ENCODE measurements at regions not wholly inside any gene's neighbourhood (a gene's known extent, or its start where the extent isn't known, plus 50 kb on each side); places are given as distances from the start of the nearest gene placed in this dataset.
"Not testable (repeated sequence)": the region's sequence is repeated elsewhere in the genome, so short reads cannot be mapped to it uniquely, and the experiment has no call there.

DNA sequence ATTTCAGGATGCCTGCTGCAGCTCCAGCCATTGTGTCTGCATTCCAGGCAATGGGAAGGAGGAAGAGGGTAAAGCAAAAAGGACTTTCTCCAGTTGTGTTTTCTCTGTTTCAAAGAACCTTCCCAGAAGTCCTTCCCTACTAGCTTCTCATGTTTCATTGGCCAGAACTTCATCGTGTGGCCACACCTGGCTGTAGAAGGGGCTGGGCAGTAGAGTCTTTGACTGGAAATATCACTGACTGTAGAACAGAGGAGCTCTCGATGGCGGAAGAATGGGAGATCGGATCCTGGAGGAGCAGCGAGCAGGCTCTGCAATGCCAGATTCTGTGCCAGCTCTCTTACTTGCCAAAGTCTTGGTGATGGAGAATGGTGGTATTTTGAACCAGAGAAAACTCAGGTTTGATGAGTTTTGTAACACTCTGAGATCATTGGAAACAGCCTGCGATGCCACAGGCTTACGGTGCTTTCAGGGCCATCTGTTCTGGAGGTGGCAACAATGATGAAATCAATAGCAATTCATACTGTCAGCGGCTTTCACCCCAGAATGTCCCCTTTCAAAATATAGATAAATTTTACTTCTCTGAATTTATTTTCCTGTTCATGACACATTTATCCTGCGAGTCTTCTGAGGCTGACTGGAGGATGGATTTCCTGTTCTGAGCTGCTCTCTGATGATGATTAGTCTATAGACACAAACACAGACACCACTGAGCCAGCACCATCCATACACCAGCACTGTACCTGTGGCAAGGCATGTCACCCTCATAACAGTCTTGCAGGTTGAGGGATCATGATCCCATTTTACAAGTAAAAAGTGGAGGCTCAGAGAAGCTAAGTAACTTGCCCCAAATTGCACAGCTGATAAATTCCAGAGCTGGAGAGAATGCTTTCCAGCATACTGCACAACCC lies 204.2 kb downstream of the EMX2 start:
- no peak for DNase-seq

DNA sequence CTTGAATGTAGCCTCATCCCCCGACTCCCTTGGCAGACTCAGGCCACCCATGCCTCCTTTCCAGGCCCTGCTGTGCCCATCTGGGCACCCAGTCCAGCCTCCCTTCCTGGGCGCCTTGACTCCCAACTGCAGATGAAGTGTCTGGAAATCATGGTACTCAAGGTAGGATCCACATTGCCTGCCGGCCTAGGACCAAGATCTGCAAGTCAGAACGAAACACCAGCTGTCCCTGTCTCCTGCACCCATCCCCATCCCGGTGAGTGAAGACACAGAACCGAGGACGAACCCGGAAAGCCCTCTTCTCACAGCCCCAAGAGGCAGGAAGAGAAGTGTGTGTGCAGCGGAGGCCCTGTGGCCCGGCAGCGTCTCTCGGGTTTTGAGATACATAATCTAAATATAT lies 205.1 kb downstream of the EMX2 start:
- no peak for DNase-seq

DNA sequence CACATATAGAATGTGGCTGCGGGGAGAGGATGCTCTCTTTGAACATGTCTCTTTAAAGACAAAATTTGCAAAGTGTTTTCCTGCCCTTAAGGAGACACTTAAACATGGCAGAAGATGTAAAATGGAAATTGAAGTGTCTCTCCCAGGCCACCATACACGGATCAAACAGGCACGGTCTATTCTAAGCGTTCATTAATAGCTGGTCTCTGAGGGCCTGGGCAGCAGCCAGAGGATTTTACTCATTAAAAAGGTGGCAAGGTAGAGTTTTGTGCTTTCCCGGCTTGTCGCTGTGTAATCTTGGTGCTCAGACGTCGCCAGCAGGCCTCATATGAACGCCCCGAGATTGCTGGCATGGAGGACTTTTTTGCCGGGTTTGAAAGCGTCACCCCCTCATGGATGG lies 205.5 kb downstream of the EMX2 start:
- no peak for DNase-seq

DNA sequence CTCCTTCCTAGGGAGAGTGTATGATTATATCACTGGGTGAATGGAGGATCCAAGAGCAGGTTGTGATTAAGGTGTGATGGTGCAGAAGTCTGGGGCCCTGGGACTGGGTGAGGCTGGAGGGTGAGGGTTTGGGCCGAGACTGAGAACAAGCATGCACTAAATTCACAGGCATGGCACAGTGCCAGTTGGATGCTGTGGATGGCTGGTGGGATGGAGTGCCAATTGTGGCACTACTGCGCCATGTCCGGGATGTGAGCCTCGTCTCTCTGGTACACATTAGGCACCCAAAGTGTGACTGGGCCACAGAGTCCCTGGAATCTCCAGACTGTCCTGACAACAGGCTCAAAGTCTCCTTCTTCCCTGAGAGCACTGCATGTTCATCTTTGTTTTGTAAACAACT lies 208.1 kb downstream of the EMX2 start:
- DNase-seq = no peak

DNA sequence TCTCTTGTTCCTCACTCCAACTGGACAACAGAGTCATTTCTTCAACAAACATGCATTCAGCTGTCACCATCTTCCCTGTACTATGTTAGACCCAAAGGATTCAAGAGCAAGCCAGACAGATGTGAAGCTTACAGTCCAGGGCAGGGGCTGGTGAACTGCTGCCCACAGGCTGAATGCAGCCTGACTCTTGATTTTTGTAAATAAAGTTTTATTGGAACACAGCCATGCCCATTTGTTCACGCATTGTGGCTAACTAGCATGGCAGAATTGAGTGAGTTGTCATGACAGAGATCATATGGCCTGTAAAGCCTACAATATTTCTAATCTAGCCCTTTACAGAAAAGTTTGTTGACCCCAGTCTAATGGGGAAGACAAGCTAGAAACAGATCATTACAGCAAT lies 208.7 kb downstream of the EMX2 start:
- no peak for DNase-seq

DNA sequence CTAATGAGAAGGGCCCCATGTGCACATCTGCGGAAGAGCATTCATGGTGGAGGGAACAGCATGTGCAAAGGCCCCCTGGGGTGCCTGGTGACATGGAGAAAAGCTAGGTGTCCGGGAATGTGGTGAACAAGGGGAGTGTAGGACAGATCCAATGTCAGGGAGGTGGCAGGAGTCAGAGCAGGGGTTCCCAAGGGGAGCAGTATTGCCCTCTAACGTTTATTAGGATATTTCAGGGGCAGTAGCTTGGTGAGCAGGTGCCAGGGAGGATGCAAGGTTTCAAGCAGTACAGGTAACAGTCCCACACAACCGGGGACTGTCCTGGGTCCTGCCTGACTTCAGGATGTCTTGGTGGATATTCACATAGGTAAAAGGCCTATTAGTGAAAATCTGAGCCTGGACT lies 209.6 kb downstream of the EMX2 start:
- DNase-seq = no peak

DNA sequence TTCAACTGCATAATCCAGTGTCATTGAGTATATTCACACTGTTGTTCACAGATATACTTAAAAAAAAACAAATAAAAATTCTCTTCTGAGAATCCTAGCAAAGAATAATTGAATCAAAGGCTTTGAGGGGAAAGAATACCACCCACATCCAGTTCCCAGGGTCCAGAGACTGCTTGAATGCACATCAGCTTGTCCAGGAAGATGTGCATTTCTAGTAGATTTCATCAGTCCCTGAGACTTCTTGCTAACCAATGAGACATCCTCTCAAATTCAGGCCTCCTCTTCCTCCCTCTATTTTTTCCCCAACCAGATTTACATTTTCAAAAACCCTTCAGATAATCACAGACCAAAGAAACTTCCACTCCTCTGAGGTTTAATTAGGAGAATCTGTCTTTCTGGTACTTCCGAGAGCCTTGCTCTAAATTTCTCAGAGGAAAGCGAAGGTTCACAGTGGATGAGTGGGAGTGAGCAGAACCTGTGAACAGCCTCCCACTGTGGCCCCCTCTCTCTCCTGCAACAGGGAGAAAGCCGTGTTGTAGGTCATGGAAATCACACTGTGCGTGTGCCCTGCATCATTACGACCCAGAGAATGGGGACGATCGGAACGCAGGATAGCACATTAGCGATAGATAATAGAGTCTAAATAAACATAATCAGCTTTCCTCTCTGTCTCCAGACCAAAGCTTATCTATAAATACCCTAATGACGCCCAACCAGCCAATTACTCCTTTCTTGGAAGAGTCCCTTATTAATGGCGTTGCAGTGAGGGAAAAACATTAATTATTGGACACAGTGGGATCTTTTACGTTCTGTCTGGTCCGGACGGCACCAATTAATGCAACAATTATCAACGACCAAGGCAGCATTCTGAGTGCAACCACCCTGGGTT lies 212.5 kb downstream of the EMX2 start:
- DNase-seq = no peak

DNA sequence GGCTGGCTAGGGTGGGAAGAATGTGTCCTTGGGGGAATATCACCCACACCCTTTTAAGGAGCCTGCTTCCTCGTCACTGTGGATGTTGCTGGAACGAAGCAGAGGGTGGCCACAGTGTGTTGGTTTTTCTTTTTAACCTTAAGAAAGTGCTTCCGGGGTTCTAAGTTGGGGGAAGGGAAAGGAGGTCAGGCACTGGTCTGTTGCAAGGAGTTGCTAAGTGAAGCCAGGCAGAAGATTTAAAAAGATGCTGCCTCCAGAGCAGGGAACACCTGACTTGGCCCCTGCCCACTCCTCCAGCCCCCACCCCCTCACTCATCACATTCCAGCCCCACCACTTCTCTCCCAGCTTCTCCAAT lies 213.1 kb downstream of the EMX2 start:
- DNase-seq = no peak

DNA sequence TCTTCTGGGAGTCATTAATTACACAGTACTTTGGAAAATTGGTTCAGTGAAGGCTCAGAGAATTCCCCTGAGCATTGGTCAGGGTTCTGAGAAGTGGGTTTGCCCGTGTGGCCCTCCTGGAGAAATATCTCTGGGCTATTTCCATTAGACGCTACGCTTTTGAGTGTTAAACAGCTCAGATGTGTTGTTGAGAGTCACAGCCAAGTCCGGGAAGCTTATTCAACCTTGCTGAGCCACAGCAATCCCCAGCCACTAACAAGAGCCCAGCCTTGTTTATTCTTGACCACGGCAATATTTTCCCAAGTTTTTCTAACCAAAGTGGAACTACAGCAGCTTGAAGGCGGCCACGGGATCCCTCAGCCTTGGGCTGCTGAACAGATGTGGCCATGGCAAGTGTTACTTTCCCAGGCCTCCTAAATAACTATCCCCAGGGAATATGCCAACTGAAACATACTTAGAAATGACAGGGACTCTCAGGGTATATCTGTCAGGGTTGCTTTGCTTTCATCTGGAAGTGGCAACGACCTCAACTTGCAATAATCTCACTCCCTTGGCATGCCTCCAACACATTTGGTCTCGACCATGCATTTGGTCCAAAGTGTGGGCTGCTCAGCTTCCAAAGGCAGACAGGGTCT lies 214.7 kb downstream of the EMX2 start:
- DNase-seq = no peak

DNA sequence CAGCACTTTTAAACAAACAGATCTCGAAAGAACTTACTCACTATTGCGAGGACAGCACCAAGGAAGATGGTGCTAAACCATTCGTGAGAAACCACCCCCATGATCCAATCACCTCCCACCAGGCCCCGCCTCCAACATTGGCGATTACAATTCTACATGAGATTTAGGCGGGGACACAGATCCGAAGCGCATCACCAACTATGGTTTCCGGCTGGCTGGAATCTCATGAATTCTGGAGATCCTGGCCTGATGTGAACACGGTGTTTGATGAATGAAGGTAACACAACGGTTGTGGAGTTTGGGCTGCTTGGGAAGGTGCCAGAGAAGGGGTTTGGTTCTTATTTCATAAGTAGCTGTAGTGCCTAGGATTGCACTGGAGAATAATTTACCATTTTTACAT lies 216.7 kb downstream of the EMX2 start:
- DNase-seq = no peak

DNA sequence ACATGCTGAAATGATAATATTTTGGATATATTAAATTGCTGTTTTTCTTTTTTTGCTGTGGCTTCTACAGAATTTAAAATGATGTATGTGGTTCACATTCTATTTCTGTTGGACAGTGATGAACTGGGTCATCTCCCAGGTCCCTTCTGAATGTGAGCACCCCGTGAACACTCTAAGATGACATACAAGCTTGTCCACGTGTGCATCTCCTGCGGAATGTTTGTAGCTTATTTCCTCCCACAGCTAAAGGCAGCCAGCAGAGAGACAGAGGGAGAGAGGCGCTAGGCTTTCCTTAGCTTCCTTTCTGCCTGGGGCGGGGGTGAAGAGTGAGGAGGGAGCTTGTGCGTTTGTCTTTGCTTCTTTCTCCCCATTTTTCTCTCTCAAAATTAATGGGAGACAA lies 219.1 kb downstream of the EMX2 start:
- DNase-seq = no peak

DNA sequence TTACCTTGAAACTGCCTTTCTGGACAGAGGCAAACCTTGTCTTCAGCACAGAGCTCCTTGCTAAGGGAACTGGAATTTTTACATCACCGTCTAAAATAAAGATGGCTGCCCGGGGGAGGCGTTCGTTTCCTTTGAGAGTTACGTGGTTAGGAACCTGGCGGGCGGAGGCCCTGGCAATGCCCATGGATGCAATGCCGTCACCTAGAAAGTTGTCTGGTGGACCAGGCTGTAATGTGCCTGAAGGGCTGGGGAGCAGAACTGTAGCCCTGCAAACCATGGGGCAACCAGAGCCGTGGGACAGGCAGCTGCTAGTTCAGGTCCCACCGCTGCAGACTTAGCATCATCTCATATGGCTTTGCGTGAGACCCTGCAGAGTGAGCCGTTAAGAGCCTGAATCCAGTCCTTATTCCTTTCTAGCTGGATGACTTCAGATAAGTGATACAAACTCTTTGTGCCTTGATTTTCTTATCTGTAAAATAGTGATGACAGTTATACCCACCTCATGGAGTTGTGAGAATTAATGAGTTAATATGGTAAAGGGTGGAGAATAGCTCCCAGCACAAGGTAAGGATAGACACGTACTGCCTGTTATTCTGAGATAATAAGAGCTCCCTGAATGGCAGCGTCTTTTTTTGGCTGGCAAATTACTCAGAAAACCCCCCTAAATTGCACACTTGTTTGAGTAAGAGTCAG lies 219.7 kb downstream of the EMX2 start:
- DNase-seq = no peak

DNA sequence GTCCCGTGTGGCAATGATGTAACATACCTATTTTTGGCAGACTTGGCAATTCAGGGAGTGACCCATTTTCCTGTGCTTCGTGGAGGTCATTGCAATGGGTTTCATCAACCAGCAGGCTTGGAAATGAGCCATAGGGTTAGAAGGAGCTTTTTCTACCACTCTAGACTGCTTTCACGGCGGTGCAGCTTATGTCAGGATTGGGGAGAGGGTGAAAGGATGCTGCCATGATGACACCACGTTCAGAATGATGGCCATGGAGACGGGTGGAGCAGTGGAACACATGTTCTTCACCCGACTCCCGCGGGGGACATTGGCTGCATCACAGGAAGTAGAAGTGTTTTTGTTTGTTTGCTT lies 220.2 kb downstream of the EMX2 start:
- DNase-seq = no peak

DNA sequence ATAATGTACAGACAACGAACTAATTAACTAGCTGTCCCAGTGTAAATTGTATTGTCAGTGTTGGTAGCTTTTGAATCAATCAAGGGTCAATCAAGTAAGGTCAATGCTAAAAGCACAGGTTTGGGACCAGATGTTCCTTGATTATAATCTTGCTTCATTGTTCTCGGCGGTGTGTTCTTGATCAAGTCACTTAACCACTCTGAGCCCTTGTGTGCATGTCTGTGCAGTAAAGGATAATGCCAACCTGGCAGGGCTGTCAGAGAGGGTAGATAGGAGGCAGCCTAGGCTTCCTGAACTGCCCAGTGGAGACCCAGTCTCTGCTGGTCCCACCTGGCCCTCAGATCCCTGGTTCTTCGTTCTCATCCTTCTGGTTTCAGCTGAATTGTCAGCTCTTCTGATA lies 221.0 kb downstream of the EMX2 start:
- DNase-seq = no peak

DNA sequence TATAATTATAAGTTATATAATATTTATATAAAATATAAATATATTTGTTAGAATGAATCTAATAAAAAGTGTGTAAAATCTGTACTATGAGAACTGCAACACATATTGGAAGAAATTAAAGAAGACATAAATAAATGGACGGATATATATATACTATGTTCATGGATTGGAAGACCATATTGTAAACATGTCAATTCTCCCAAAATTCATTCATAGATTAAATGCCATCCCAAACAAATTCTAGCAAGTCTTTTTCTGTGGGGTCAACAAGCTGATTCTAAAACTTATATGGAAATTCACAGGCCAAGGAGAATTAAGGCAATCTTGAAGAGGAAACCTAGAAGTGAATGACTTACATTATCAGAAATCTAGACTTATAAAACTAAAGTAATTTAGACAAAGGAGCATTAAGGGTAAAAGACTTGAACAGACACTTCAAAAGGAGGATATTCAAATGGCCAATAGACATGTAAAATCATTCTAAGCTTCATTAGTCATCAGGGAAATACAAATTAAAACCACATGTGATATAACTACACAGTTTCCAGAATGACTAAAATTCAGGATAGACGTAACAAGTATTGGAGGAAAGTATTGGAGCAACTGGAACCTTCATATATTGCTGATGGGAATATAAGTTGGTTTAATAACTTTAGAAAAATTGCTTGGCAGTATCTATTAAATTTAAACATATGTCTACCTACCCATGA lies 225.9 kb downstream of the EMX2 start:
- DNase-seq = no peak

DNA sequence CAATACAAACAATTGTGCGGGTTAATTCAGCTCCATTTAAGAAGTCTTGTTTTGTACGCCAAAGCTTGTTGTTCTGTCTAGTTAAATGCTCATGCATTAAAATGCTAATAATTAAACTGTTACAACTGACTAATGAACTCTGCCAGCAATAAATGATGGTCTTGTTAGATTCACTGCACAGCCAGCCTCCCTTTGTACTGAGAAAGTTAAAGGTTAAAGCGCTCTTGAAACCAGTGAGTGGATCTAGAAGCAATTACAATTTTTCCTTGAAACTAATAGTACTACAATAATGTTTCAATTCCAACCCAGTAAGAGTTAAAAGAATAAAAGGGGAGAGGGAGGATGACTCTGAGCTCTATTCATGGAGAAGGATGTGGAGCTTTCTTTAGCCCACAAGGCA lies 233.0 kb downstream of the EMX2 start:
- no peak for DNase-seq

DNA sequence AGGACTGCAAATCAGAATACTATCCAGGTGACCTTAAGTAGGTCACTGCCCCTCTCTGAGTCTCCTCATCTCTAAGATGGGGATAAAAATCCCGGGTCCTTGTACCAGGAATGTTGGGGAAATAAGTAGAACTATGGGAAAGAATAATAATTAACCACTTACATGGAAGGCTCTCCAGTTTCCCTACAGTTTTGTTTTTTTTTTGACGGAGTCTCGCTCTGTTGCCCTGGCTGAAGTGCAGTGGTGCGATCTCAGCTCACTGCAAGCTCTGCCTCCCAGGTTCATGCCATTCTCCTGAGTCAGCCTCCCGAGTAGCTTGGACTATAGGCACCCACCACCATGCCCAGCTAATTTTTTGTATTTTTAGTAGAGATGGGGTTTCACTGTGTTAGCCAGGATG lies 234.7 kb downstream of the EMX2 start:
- not testable (repeated sequence) for DNase-seq

DNA sequence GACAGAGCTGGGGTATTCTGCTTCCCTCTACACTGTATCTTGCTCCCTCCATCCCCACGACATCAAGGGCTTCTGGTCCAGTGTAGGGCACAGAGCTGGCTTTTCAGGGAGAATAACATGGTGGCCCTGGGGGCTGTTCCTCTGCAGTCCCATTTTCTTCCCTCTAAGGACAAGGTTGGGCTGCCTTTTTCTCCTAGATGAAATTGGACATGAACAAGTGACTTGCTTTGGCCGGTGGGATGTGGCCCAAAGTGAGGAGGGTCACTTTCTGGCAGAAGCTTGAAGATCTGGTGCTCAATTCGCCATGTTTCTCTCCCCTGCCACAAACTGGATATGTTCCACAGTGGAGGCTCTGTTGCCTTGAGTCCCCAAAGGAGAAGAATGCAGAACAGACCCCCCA lies 235.7 kb downstream of the EMX2 start:
- DNase-seq = no peak

DNA sequence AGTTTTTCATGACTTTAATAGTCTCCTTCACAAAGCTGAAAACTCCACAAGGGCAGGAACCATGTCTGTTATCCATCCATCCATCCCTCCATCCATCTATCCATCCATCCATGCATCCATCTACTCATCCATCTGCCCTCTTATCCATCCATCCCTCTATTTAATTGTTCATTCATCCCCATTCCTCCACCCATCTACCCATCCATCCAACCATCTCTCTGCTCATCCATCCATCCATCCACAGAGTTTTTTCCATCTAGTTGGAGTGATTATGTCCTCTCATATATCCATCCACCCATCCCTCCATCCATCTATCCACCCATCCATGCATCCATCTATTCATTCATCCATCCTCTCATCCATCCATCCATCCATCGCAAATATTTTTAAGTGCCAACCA lies 237.9 kb downstream of the EMX2 start:
- no peak for DNase-seq

DNA sequence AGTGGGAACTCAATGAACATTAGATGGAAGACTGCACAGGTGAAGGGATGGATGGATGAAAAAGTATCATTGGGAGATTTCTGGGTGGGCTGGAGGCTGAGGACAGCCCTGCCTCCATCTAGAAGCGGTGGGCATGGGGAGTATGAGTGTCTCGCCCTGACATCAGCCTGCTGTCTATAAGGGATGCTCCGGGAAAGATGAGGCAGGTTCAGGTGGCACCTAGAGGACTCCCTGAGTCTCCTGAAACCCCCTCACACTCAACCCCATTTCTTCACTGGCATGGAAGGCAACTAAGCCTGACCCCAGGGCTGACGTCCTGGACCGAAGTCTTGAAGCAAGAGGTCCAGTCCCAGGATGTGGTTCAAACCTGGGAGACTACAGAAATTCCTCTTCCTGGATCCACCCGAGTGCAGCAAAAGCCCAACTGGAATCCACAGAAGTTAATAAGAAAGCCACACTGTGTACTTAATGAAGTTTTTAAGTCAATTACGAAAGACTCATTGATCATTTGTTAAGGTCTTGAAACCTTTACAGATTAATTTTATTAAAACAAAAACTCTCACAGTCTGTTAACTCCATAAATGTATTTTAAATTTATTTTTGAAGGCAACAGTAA lies 238.8 kb downstream of the EMX2 start:
- DNase-seq = no peak

DNA sequence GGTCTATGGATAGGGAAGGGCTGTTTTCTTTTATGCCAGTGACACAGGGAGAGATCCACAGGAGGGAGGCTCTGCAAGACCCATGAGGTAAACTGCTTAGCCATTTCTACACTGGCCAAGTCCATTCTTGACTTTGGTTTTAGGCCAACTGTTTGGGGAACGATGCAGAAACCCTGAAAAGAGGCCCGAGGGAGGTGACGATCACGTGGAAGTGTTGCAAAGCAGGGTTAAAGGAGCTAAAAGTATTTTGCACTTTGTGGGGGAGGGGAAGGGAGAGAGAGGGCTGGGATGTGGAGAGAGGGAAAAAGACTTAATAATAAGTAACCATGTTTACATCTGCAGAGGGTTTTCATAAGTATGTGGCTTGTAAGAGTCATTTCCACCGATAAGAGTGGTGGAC lies 239.7 kb downstream of the EMX2 start:
- DNase-seq = no peak
